ENCODE measurements at regions not wholly inside any gene's neighbourhood (a gene's known extent, or its start where the extent isn't known, plus 50 kb on each side); places are given as distances from the start of the nearest gene placed in this dataset.

GRCh38 chr3:189551007-189551406, 80.2 kb upstream of the TP63 start:
- TF ChIP-seq, protein P1, sequence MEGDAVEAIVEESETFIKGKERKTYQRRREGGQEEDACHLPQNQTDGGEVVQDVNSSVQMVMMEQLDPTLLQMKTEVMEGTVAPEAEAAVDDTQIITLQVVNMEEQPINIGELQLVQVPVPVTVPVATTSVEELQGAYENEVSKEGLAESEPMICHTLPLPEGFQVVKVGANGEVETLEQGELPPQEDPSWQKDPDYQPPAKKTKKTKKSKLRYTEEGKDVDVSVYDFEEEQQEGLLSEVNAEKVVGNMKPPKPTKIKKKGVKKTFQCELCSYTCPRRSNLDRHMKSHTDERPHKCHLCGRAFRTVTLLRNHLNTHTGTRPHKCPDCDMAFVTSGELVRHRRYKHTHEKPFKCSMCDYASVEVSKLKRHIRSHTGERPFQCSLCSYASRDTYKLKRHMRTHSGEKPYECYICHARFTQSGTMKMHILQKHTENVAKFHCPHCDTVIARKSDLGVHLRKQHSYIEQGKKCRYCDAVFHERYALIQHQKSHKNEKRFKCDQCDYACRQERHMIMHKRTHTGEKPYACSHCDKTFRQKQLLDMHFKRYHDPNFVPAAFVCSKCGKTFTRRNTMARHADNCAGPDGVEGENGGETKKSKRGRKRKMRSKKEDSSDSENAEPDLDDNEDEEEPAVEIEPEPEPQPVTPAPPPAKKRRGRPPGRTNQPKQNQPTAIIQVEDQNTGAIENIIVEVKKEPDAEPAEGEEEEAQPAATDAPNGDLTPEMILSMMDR (IDR thresholded peaks at IDR 0.05), result no peak
- TF ChIP-seq POLR2A (IDR thresholded peaks at IDR 0.05), result no peak
